ENCODE measurements at regions not wholly inside any gene's neighbourhood (a gene's known extent, or its start where the extent isn't known, plus 50 kb on each side); places are given as distances from the start of the nearest gene placed in this dataset.

- TF ChIP-seq CDX4 (CRISPR knock-in tag; IDR thresholded peaks at IDR 0.05; ENCODE audit: borderline replicate concordance) (no peak), CREM (CRISPR knock-in tag; IDR thresholded peaks at IDR 0.05) (no peak), PREB (CRISPR knock-in tag; IDR thresholded peaks at IDR 0.05; ENCODE audit: borderline replicate concordance) (no peak), ZNF232 (CRISPR knock-in tag; IDR thresholded peaks at IDR 0.05) (no peak), NR2C2 (CRISPR knock-in tag; IDR thresholded peaks at IDR 0.05) (no peak), HMGA2 (CRISPR knock-in tag; IDR thresholded peaks at IDR 0.05) (no peak)
Measured at GRCh38 chr18:1488957-1489356, 584.3 kb downstream of the ADCYAP1 start (continued).

- ATAC-seq (no peak), DNase-seq (ENCODE audit: low spot score) (no peak)
- CTCF ChIA-PET, result no interaction called here
- peaks cover 51% of the 10 kb centered on the region for H3K9me3 Mint-ChIP-seq
- no peak overlapping the region for H3K4me3 Mint-ChIP-seq
- peaks cover 16% of the 10 kb centered on the region for H3K36me3 Mint-ChIP-seq
- H3K27ac Mint-ChIP-seq, result no peak overlapping the region
- H3K4me1 Mint-ChIP-seq, result no peaks in the 10 kb centered on the region
- TF ChIP-seq NFE2L1 (CRISPR knock-in tag; IDR thresholded peaks at IDR 0.05) (no peak), ZNF317 (CRISPR knock-in tag; IDR thresholded peaks at IDR 0.05; ENCODE audit: borderline replicate concordance, low read depth) (peak; percentile 65; the same call in 1 of the 2 replicates)
- POLR2A ChIA-PET, result no interaction called here
- 0 out of 2 replicates have a peak, but pooled peaks cover 2% of the 10 kb centered on the region for H3K27me3 Mint-ChIP-seq (ENCODE audit: low read depth)
Measured at GRCh38 chr18:1495387-1495786, 590.7 kb downstream of the ADCYAP1 start.

- Mint-ChIP-seq H3K27me3 (ENCODE audit: low read depth) (0 out of 2 replicates have a peak, but pooled peaks cover 2% of the 10 kb centered on the region), H3K27ac (no peak overlapping the region), H3K9me3 (peaks cover 49% of the 10 kb centered on the region), H3K4me3 (no peak overlapping the region), H3K4me1 (no peaks in the 10 kb centered on the region), H3K36me3 (peaks cover 16% of the 10 kb centered on the region)
- CTCF ChIA-PET, result no interaction called here
- ATAC-seq (no peak), DNase-seq (ENCODE audit: low spot score) (no peak)
- POLR2A ChIA-PET, result no interaction called here
- no peak for TF ChIP-seq ATF6 (CRISPR knock-in tag; IDR thresholded peaks at IDR 0.05)
- TF ChIP-seq ZNF396 (CRISPR knock-in tag; IDR thresholded peaks at IDR 0.05; ENCODE audit: borderline replicate concordance), result no peak
- TF ChIP-seq FOXP1 (CRISPR knock-in tag; IDR thresholded peaks at IDR 0.05; ENCODE audit: borderline replicate concordance), result no peak
- no peak for TF ChIP-seq E2F5 (CRISPR knock-in tag; IDR thresholded peaks at IDR 0.05)
- TF ChIP-seq SMAD4 (CRISPR knock-in tag; IDR thresholded peaks at IDR 0.05), result no peak
- no peak for TF ChIP-seq ZNF263 (CRISPR knock-in tag; IDR thresholded peaks at IDR 0.05; ENCODE audit: low read depth)
- TF ChIP-seq GRHL2 (CRISPR knock-in tag; IDR thresholded peaks at IDR 0.05; ENCODE audit: insufficient replicate concordance, severe bottlenecking), result no peak
- TF ChIP-seq E2F1 (CRISPR knock-in tag; IDR thresholded peaks at IDR 0.05), result no peak
- TF ChIP-seq USF1 (CRISPR knock-in tag; IDR thresholded peaks at IDR 0.05), result no peak
- no peak for TF ChIP-seq MAX (CRISPR knock-in tag; IDR thresholded peaks at IDR 0.05)
- TF ChIP-seq RELA (CRISPR knock-in tag; IDR thresholded peaks at IDR 0.05; ENCODE audit: borderline replicate concordance), result no peak
- TF ChIP-seq ARID4B (CRISPR knock-in tag; IDR thresholded peaks at IDR 0.05; ENCODE audit: borderline replicate concordance), result no peak
- no peak for TF ChIP-seq JUN (CRISPR knock-in tag; IDR thresholded peaks at IDR 0.05)
Measured at GRCh38 chr18:1496096-1496495, 591.4 kb downstream of the ADCYAP1 start.

Data from WTC11 (cell line).